ENCODE measurements at regions not wholly inside any gene's neighbourhood (a gene's known extent, or its start where the extent isn't known, plus 50 kb on each side); places are given as distances from the start of the nearest gene placed in this dataset.

DNA sequence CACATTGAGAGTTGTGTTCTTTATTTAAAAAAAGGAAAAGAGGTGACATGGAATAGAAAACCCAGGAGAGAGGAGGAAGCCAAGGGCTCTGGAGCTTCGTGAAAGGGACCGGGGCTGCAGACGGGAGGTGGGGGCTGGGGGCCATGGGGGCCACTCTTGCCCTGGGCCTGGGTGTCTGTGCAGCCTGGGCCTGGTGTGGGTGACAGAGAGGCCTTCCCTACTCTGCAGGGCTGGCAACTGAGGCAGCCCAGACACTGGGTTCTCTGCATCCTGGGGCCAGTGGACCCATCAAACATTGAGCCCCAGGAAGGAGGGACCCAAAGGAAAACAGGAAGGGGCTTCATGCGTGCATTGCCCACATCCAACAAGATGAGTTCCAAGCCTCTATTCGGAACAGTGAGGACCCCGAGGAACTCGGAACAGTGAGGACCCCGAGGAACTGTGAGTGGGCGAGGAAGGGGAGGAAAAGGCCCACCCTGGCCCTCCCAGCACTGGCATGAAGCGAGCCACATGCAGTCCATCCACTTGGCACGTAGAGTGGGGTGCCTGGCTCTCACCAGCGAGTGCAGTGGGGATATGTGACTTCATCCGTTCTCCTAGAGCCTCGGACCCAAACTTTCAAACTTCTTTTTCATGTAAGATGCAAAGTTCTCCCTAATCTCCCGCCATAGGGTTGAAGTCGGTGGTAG lies 1121.6 kb downstream of the BRD1 start:
- no peak for TF ChIP-seq ZNF221 (tag by site-specific recombination; IDR thresholded peaks at IDR 0.05; ENCODE audit: borderline replicate concordance)
- TF ChIP-seq, protein P1, sequence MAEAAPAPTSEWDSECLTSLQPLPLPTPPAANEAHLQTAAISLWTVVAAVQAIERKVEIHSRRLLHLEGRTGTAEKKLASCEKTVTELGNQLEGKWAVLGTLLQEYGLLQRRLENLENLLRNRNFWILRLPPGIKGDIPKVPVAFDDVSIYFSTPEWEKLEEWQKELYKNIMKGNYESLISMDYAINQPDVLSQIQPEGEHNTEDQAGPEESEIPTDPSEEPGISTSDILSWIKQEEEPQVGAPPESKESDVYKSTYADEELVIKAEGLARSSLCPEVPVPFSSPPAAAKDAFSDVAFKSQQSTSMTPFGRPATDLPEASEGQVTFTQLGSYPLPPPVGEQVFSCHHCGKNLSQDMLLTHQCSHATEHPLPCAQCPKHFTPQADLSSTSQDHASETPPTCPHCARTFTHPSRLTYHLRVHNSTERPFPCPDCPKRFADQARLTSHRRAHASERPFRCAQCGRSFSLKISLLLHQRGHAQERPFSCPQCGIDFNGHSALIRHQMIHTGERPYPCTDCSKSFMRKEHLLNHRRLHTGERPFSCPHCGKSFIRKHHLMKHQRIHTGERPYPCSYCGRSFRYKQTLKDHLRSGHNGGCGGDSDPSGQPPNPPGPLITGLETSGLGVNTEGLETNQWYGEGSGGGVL (tag by site-specific recombination; IDR thresholded peaks at IDR 0.05): no peak
